Stomach (tissue), 8 donors: ENCODE measurements at regions not wholly inside any gene's neighbourhood (a gene's known extent, or its start where the extent isn't known, plus 50 kb on each side); places are given as distances from the start of the nearest gene placed in this dataset.

Experiments
- DNase-seq, 2 donors: peaks; one replicate each; pipeline versions ENCODE4 v3.0.0 to v3.0.0-alpha.2; 2013 to 2019
- H3K27ac ChIP-seq, 5 donors: fragments of 200-600 bp in 4 of 5; sonication (generic) in 4 of 5; one replicate each; pipeline ENCODE4 v1.5.1; 2013 to 2019; ENCODE audit warnings: mild to moderate bottlenecking in 1 of 5, moderate library complexity in 1 of 5
- H3K27me3 ChIP-seq, 3 donors: fragments of 200-600 bp; sonication (generic); one replicate each; pipeline ENCODE4 v1.5.1; 2017 to 2019; ENCODE audit warnings: mixed run types in 1 of 3
- H3K36me3 ChIP-seq, 4 donors: fragments of 200-600 bp; sonication (generic); 1 replicate in 3 of 4; 2 replicates in 1 of 4; pipeline ENCODE4 v1.5.1; 2016 to 2019
- H3K4me1 ChIP-seq, 4 donors: fragments of 200-600 bp; sonication (generic); one replicate each; pipeline ENCODE4 v1.5.1; 2016 to 2019
- H3K4me3 ChIP-seq, 4 donors: fragments of 200-600 bp; sonication (generic) in 3 of 4; one replicate each; pipeline ENCODE4 v1.5.1; 2016 to 2019; ENCODE audit warnings: mild to moderate bottlenecking in 1 of 4
- H3K9me3 ChIP-seq, 4 donors: fragments of 200-600 bp; sonication (generic); one replicate each; pipeline ENCODE4 v1.5.1; 2016 to 2019
- CTCF ChIP-seq, 7 experiments: fragments of 450-650 bp in 4 of 7; fragments of 200-600 bp in 3 of 7; sonication (generic) in 3 of 7; IDR thresholded peaks; one replicate each; pipeline ENCODE4 v1.5.1; 2016 to 2019; ENCODE audit warnings: antibody characterized with exemption in 7 of 7, control low read depth in 2 of 7, mild to moderate bottlenecking in 1 of 7
- EP300 ChIP-seq: sonication (generic); formaldehyde crosslinking; IDR thresholded peaks from one replicate; pipeline ENCODE4 v1.6.1; 2017; ENCODE audit warnings: antibody characterized with exemption
- POLR2A ChIP-seq, 4 donors: fragments of 450-650 bp; IDR thresholded peaks; one replicate each; pipeline ENCODE4 v1.6.1; 2016; ENCODE audit warnings: antibody characterized with exemption in 4 of 4, control low read depth in 2 of 4, mild to moderate bottlenecking in 1 of 4, moderate library complexity in 1 of 4
- POLR2AphosphoS5 ChIP-seq, 3 donors: sonication (generic); formaldehyde crosslinking; IDR thresholded peaks; one replicate each; pipeline ENCODE4 v1.6.1; 2016; ENCODE audit warnings: antibody characterized with exemption in 3 of 3
- WGBS, 5 donors: extraction: QIAGEN DNeasy Blood & Tissue Kit in 3 of 5; methylation state at CpG; one replicate each; pipeline versions ENCODE4 v1.1.5 to v1.1.7; 2013 to 2018; 5-methylcytosine and 5-hydroxymethylcytosine counted together
- intact Hi-C: fragments of 100-400 bp; cut with DNase I; formaldehyde crosslinking; loops from one replicate; pipeline ENCODE4 v1.15.1; 2023; ENCODE audit warnings: low total_unique reads
- donor health status: healthy with polysubstance abuse.
- donor health status: Bipolar disorder and iron deficiency.
- donor health status: healthy.

GRCh38 chr7:125358551-125359167, 429.0 kb upstream of the POT1 start:
- Histone ChIP-seq H3K4me1 (no peaks in the 10 kb centered on the region), H3K36me3 (no peaks in the 10 kb centered on the region), H3K27me3 (no peaks in the 10 kb centered on the region), H3K9me3 (peaks cover 0 to 3% (median 0%) of the 10 kb centered on the region in 4 donors), H3K4me3 (no peak overlapping the region), H3K27ac (no peak overlapping the region)
- no peak for DNase-seq
- 31 to 63% (median 37%) methylated on average over 2 to 3 of the region's 3 CpGs for WGBS, 5 donors
- intact Hi-C loops: no loop called here
- TF ChIP-seq POLR2A (IDR thresholded peaks at IDR 0.05) (no peak), EP300 (no peak), POLR2AphosphoS5 (IDR thresholded peaks at IDR 0.05) (no peak), CTCF (IDR thresholded peaks at IDR 0.05) (no peak)

DNA sequence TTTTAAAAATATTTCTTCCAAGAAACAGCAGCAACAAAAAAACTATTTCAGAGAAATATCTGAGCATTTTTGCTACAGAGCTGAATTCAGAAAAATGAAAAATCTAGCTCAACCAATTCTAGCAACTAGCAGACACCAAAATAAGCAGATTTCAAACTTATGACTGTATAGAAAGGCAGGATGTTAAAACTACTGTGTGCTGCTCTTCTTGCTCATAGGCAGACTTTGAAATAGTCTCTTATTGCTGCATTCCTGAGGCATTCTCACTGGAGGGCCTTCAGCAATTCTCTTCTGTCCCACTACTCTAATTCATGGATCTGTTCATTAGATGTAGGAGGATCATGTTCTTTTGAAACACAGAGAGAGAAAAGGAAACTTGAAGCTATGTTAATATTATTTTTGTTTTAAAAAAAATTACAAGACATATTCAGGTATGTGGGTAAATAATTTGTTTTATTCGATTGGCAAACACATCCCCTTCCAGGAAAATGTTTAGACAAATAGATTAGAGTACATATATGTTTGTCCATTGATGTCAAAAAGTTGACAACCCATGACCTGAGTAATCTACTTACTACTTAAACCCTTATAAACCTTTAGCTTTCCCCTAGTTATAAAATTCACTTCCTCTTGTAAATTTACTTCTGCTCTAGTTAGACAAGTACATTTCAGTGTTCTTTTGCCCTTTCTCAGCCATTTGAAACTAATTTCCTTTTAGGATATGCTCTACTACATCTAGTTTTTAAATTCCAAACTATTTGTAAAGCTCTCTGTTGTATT, 428.2 kb upstream of the POT1 start:
- intact Hi-C loops: no loop called here
- Histone ChIP-seq H3K4me1 (no peaks in the 10 kb centered on the region), H3K27me3 (no peaks in the 10 kb centered on the region), H3K36me3 (no peaks in the 10 kb centered on the region), H3K4me3 (no peak overlapping the region), H3K27ac (no peak overlapping the region), H3K9me3 (peaks cover 0 to 3% (median 0%) of the 10 kb centered on the region in 4 donors)
- TF ChIP-seq EP300 (no peak), POLR2AphosphoS5 (IDR thresholded peaks at IDR 0.05) (no peak), CTCF (IDR thresholded peaks at IDR 0.05) (no peak), POLR2A (IDR thresholded peaks at IDR 0.05) (no peak)
- 17 to 39% (median 25%) methylated on average over 1 of the region's 1 CpG for WGBS, 5 donors
- DNase-seq: no peak

- TF ChIP-seq POLR2A (IDR thresholded peaks at IDR 0.05): no peak
- no peaks in the 10 kb centered on the region for H3K4me1 ChIP-seq
- H3K9me3 ChIP-seq: peaks cover 0 to 3% (median 0%) of the 10 kb centered on the region in 4 donors
- intact Hi-C loops: no loop called here
- peak in 1 of 2 donors; percentile 22 for DNase-seq
- H3K27me3 ChIP-seq: no peaks in the 10 kb centered on the region
- no peak overlapping the region for H3K4me3 ChIP-seq
- H3K36me3 ChIP-seq: no peaks in the 10 kb centered on the region
- no peak overlapping the region for H3K27ac ChIP-seq
- WGBS, 5 donors: 37 to 44% (median 41%) methylated on average over 6 of the region's 6 CpGs
These were observed 426.3 kb upstream of the POT1 start for GRCh38 chr7:125355899-125356298.

- no peaks in the 10 kb centered on the region for H3K4me1 ChIP-seq
- no peaks in the 10 kb centered on the region for H3K36me3 ChIP-seq
- no peaks in the 10 kb centered on the region for H3K27me3 ChIP-seq
- 60 to 83% (median 71%) methylated on average over 6 of the region's 6 CpGs for WGBS, 5 donors
- H3K27ac ChIP-seq: no peak overlapping the region
- H3K4me3 ChIP-seq: no peak overlapping the region
- TF ChIP-seq EP300 (no peak), POLR2AphosphoS5 (IDR thresholded peaks at IDR 0.05) (no peak)
- intact Hi-C loops: no loop called here
- no peaks in the 10 kb centered on the region for H3K9me3 ChIP-seq
- peak in 1 of 2 donors; percentile 22 for DNase-seq
These were observed 417.6 kb upstream of the POT1 start for GRCh38 chr7:125347269-125347668.

- no peaks in the 10 kb centered on the region for H3K36me3 ChIP-seq
- TF ChIP-seq CTCF (IDR thresholded peaks at IDR 0.05): no peak
- TF ChIP-seq EP300: no peak
- no peak for TF ChIP-seq POLR2AphosphoS5 (IDR thresholded peaks at IDR 0.05)
- no peak for TF ChIP-seq POLR2A (IDR thresholded peaks at IDR 0.05)
- H3K9me3 ChIP-seq: peaks cover 0 to 10% (median 0%) of the 10 kb centered on the region in 4 donors
- 77 to 88% (median 86%) methylated on average over 4 of the region's 4 CpGs for WGBS, 5 donors
- DNase-seq: no peak
- intact Hi-C loops: no loop called here
- no peaks in the 10 kb centered on the region for H3K4me1 ChIP-seq
- no peak overlapping the region for H3K27ac ChIP-seq
- no peak overlapping the region for H3K4me3 ChIP-seq
- H3K27me3 ChIP-seq: no peaks in the 10 kb centered on the region
These were observed 408.5 kb upstream of the POT1 start for GRCh38 chr7:125338110-125338509.
